OCI-LY1 (cell line): ENCODE measurements at regions not wholly inside any gene's neighbourhood (a gene's known extent, or its start where the extent isn't known, plus 50 kb on each side); places are given as distances from the start of the nearest gene placed in this dataset.

ENCODE experiments used
- H2AFZ ChIP-seq: fragments of 200-600 bp; sonication (generic), shearing (Covaris generic); 2 replicates; pipeline ENCODE4 v1.6.0; 2014; ENCODE audit warnings: antibody characterized with exemption, mild to moderate bottlenecking, low read length
- H3F3A ChIP-seq: fragments of 200-600 bp; sonication (generic), shearing (Covaris generic); 2 replicates; pipeline ENCODE4 v1.6.0; 2014; ENCODE audit warnings: mild to moderate bottlenecking, antibody characterized with exemption, low read length, moderate library complexity; ENCODE audit not compliant: insufficient read depth
- H3K27ac ChIP-seq: fragments of 200-600 bp; sonication (generic); 2 replicates; pipeline ENCODE4 v1.5.1; 2014; ENCODE audit warnings: low read length, mixed run types, mild to moderate bottlenecking, low read depth; ENCODE audit not compliant: poor library complexity, severe bottlenecking
- H3K27me3 ChIP-seq: fragments of 200-600 bp; sonication (generic); 2 replicates; pipeline ENCODE4 v1.6.0; 2014; ENCODE audit warnings: antibody characterized with exemption, mild to moderate bottlenecking, low read length, moderate library complexity; ENCODE audit not compliant: insufficient read depth
- H3K36me3 ChIP-seq: fragments of 200-600 bp; sonication (generic); 2 replicates; pipeline ENCODE4 v1.6.1; 2014; ENCODE audit warnings: mild to moderate bottlenecking, antibody characterized with exemption, low read length, moderate library complexity, mixed read lengths; ENCODE audit not compliant: insufficient read depth
- H3K4me1 ChIP-seq: fragments of 200-600 bp; sonication (generic); 2 replicates; pipeline ENCODE4 v1.5.1; 2014; ENCODE audit warnings: mild to moderate bottlenecking, low read length, moderate library complexity; ENCODE audit not compliant: insufficient read depth, severe bottlenecking
- H3K4me2 ChIP-seq: fragments of 200-600 bp; sonication (generic), shearing (Covaris generic); 2 replicates; pipeline ENCODE4 v1.6.1; 2014; ENCODE audit warnings: low read length
- H3K4me3 ChIP-seq: fragments of 200-600 bp; sonication (generic); 2 replicates; pipeline ENCODE4 v1.5.1; 2014; ENCODE audit warnings: low read length, low read depth, mild to moderate bottlenecking, mixed read lengths; ENCODE audit not compliant: poor library complexity, severe bottlenecking
- H3K79me2 ChIP-seq: fragments of 200-600 bp; shearing (Covaris generic); 2 replicates; pipeline ENCODE4 v1.6.1; 2016; ENCODE audit warnings: mixed run types, low read length, mixed read lengths; ENCODE audit not compliant: insufficient read depth
- H3K9ac ChIP-seq: fragments of 200-600 bp; sonication (generic), shearing (Covaris generic); 2 replicates; pipeline ENCODE4 v1.6.1; 2014; ENCODE audit warnings: mild to moderate bottlenecking, low read length, mixed read lengths
- H3K9me2 ChIP-seq: fragments of 200-600 bp; sonication (generic), shearing (Covaris generic); 2 replicates; pipeline ENCODE4 v1.6.1; 2014; ENCODE audit warnings: low read depth, mild to moderate bottlenecking, low read length, mixed read lengths
- H3K9me3 ChIP-seq: fragments of 200-600 bp; shearing (Covaris generic); 2 replicates; pipeline ENCODE4 v1.6.1; 2014; ENCODE audit warnings: low read length, mixed read lengths
- H4K20me1 ChIP-seq: fragments of 200-600 bp; sonication (generic), shearing (Covaris generic); 2 replicates; pipeline ENCODE4 v1.6.0; 2016; ENCODE audit warnings: mild to moderate bottlenecking, low read length; ENCODE audit not compliant: insufficient read depth
- CTCF ChIP-seq: fragments of 200-600 bp; sonication (generic), shearing (Covaris generic); IDR thresholded peaks from 2 replicates; pipeline ENCODE4 v1.5.1; 2017; ENCODE audit warnings: mild to moderate bottlenecking, antibody characterized with exemption, low read length, moderate library complexity, mixed read lengths
- EZH2 ChIP-seq: fragments of 200-600 bp; sonication (generic), shearing (Covaris generic); IDR thresholded peaks from 2 replicates; pipeline ENCODE4 v1.8.0; 2017; ENCODE audit warnings: borderline replicate concordance, mixed run types, mild to moderate bottlenecking, antibody characterized with exemption, low read length, moderate library complexity, mixed read lengths

GRCh38 chr1:96633695-96634094 lies 87.9 kb upstream of the PTBP2 start:
- no peaks in the 10 kb centered on the region for H3K79me2 ChIP-seq
- TF ChIP-seq EZH2 (no peak), CTCF (no peak)
- H4K20me1 ChIP-seq: no peaks in the 10 kb centered on the region

GRCh38 chr1:96634883-96635282 lies 86.7 kb upstream of the PTBP2 start:
- H3K79me2 ChIP-seq: no peaks in the 10 kb centered on the region
- H3K27ac ChIP-seq: no peak overlapping the region
- H3K27me3 ChIP-seq: no peaks in the 10 kb centered on the region
- no peaks in the 10 kb centered on the region for H3K36me3 ChIP-seq
- H3K4me1 ChIP-seq: no peaks in the 10 kb centered on the region
- no peaks in the 10 kb centered on the region for H4K20me1 ChIP-seq
- no peak overlapping the region for H3K9ac ChIP-seq
- TF ChIP-seq CTCF: no peak
- no peak for TF ChIP-seq EZH2
- no peak overlapping the region for H3K4me2 ChIP-seq
- no peaks in the 10 kb centered on the region for H3K9me3 ChIP-seq
- H3F3A ChIP-seq: no peaks in the 10 kb centered on the region
- H2AFZ ChIP-seq: no peak overlapping the region
- H3K9me2 ChIP-seq: no peaks in the 10 kb centered on the region
- H3K4me3 ChIP-seq: no peak overlapping the region

More at GRCh38 chr1:96633695-96634094, 87.9 kb upstream of the PTBP2 start:
- Histone ChIP-seq H3K9me2 (no peaks in the 10 kb centered on the region), H3K36me3 (no peaks in the 10 kb centered on the region), H3K4me1 (no peaks in the 10 kb centered on the region), H3K9ac (no peak overlapping the region), H3K9me3 (no peaks in the 10 kb centered on the region), H3K27me3 (no peaks in the 10 kb centered on the region), H3K4me2 (no peak overlapping the region), H2AFZ (no peak overlapping the region), H3K4me3 (no peak overlapping the region), H3K27ac (no peak overlapping the region), H3F3A (no peaks in the 10 kb centered on the region)

GRCh38 chr1:96641282-96641681 lies 80.3 kb upstream of the PTBP2 start:
- no peaks in the 10 kb centered on the region for H3F3A ChIP-seq
- H3K27me3 ChIP-seq: no peaks in the 10 kb centered on the region
- H3K9ac ChIP-seq: no peak overlapping the region
- no peaks in the 10 kb centered on the region for H3K9me3 ChIP-seq
- no peaks in the 10 kb centered on the region for H3K36me3 ChIP-seq
- H2AFZ ChIP-seq: no peak overlapping the region
- H3K4me1 ChIP-seq: no peaks in the 10 kb centered on the region
- no peak overlapping the region for H3K27ac ChIP-seq
- TF ChIP-seq CTCF: no peak
- no peak for TF ChIP-seq EZH2
- no peak overlapping the region for H3K4me3 ChIP-seq
- H3K4me2 ChIP-seq: no peak overlapping the region
- H3K79me2 ChIP-seq: no peaks in the 10 kb centered on the region
- no peaks in the 10 kb centered on the region for H4K20me1 ChIP-seq
- H3K9me2 ChIP-seq: no peaks in the 10 kb centered on the region
